ENCODE measurements at regions not wholly inside any gene's neighbourhood (a gene's known extent, or its start where the extent isn't known, plus 50 kb on each side); places are given as distances from the start of the nearest gene placed in this dataset.
"Not testable (repeated sequence)": the region's sequence is repeated elsewhere in the genome, so short reads cannot be mapped to it uniquely, and the experiment has no call there.

DNA sequence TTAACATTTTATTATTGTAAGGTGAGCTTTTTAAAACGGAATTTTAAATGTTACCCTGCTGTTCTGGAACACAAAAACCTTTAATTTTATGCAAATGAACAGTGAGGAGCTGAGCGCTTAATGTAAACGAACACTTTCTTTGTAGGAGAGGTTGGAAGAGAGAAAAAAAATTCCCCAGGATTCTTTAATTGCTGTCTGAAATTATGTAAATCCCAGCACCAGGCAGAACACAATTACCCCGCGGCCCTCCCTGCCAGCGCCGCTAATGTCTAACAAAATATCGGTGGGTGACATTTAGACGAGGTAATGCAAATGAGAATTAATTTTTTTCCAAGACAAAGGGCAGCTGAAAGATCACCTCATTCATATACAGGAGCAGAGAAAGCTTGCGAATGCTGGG, 143.4 kb upstream of the MVB12B start:
- BruUV-seq (replicated peaks) = no TSS peak
- ChIA-PET CTCF (no interaction called here), POLR2A (ENCODE audit: low non-redundant PET) (no interaction called here)
- TF ChIP-seq, protein P1, sequence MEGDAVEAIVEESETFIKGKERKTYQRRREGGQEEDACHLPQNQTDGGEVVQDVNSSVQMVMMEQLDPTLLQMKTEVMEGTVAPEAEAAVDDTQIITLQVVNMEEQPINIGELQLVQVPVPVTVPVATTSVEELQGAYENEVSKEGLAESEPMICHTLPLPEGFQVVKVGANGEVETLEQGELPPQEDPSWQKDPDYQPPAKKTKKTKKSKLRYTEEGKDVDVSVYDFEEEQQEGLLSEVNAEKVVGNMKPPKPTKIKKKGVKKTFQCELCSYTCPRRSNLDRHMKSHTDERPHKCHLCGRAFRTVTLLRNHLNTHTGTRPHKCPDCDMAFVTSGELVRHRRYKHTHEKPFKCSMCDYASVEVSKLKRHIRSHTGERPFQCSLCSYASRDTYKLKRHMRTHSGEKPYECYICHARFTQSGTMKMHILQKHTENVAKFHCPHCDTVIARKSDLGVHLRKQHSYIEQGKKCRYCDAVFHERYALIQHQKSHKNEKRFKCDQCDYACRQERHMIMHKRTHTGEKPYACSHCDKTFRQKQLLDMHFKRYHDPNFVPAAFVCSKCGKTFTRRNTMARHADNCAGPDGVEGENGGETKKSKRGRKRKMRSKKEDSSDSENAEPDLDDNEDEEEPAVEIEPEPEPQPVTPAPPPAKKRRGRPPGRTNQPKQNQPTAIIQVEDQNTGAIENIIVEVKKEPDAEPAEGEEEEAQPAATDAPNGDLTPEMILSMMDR (conservative IDR thresholded peaks at IDR 0.05; ENCODE audit: low read depth, low read length) = no peak
- TF ChIP-seq EZH2 (IDR thresholded peaks at IDR 0.05; ENCODE audit: borderline replicate concordance, low read depth, low read length, poor library complexity, severe bottlenecking) = no peak
- Histone ChIP-seq H3K36me3 (ENCODE audit: insufficient read depth, low read length, poor library complexity, severe bottlenecking) (no peaks in the 10 kb centered on the region), H3K4me3 (ENCODE audit: low read depth, low read length, poor library complexity, severe bottlenecking) (no peak overlapping the region), H3K27me3 (replicated peaks; ENCODE audit: insufficient read depth, low read depth, low read length, poor library complexity) (peaks cover 86% of the 10 kb centered on the region), H3K4me1 (ENCODE audit: insufficient read depth, low read length, poor library complexity, severe bottlenecking) (no peaks in the 10 kb centered on the region), H3K27ac (ENCODE audit: low read depth, low read length, poor library complexity, severe bottlenecking) (no peak overlapping the region), H3K9me3 (ENCODE audit: low read depth, low read length, poor library complexity, severe bottlenecking) (no peaks in the 10 kb centered on the region)
- DNase-seq (ENCODE audit: low spot score) = no peak
- intact Hi-C loops (cut with micrococcal nuclease; ENCODE audit: unreplicated experiment) = no loop called here

DNA sequence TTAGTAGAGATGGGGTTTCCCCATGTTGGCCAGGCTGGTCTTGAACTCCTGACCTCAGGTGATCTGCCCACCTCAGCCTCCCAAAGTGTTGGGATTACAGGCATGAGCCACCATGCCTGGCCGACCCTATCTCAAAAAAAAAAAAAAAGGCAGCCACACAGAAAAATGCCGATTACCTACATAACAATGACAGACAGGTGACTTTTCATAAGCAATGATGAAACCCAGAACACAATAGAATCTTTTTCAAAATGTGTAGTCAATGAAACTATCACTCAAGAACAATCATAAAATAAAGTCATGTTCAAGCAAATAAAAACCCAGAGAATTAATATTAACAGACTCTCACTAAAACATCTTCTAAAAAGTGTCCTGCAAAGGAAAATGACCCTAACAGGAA, 135.6 kb upstream of the MVB12B start:
- H3K27ac ChIP-seq (ENCODE audit: low read depth, low read length, poor library complexity, severe bottlenecking); H3K4me3 ChIP-seq (ENCODE audit: low read depth, low read length, poor library complexity, severe bottlenecking); H3K36me3 ChIP-seq (ENCODE audit: insufficient read depth, low read length, poor library complexity, severe bottlenecking); POLR2A ChIA-PET (ENCODE audit: low non-redundant PET); intact Hi-C loops (cut with micrococcal nuclease; ENCODE audit: unreplicated experiment); CTCF ChIA-PET; DNase-seq (ENCODE audit: low spot score); H3K4me1 ChIP-seq (ENCODE audit: insufficient read depth, low read length, poor library complexity, severe bottlenecking); H3K9me3 ChIP-seq (ENCODE audit: low read depth, low read length, poor library complexity, severe bottlenecking); BruUV-seq (replicated peaks): not testable (repeated sequence)
- H3K27me3 ChIP-seq (replicated peaks; ENCODE audit: insufficient read depth, low read depth, low read length, poor library complexity) = peaks cover 56% of the 10 kb centered on the region

DNA sequence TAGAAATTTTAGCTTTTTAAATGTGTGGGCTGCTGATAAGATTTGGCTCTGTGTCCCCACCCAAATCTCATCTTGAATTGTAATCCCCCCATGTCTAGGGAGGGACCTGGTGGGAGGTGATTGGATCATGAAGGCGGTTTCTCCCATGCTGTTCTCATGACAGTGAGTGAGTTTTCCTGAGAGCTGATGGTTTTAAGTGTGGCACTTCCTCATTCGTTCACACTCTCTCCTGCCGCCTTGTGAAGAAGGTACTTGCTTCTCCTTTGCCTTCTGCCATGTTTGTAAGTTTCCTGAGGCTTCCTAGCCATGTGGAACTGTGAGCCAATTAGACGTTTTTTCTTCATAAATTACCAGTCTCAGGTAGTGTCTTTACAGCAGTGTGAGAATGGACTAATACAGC, 127.8 kb upstream of the MVB12B start:
- peaks cover 66% of the 10 kb centered on the region for H3K27me3 ChIP-seq (replicated peaks; ENCODE audit: insufficient read depth, low read depth, low read length, poor library complexity)
- H3K36me3 ChIP-seq (ENCODE audit: insufficient read depth, low read length, poor library complexity, severe bottlenecking) = no peaks in the 10 kb centered on the region
- no TSS peak for BruUV-seq (replicated peaks)
- H3K27ac ChIP-seq (ENCODE audit: low read depth, low read length, poor library complexity, severe bottlenecking) = no peak overlapping the region
- no peaks in the 10 kb centered on the region for H3K9me3 ChIP-seq (ENCODE audit: low read depth, low read length, poor library complexity, severe bottlenecking)
- no peak overlapping the region for H3K4me3 ChIP-seq (ENCODE audit: low read depth, low read length, poor library complexity, severe bottlenecking)
- ChIA-PET CTCF (no interaction called here), POLR2A (ENCODE audit: low non-redundant PET) (interaction anchor here (0.7 kb wide), 1 partner anchor 114 kb away, joined by 3 read pairs; no protein-coding TSS in a partner anchor)
- TF ChIP-seq EZH2 (IDR thresholded peaks at IDR 0.05; ENCODE audit: borderline replicate concordance, low read depth, low read length, poor library complexity, severe bottlenecking) = no peak
- TF ChIP-seq, protein P1 (conservative IDR thresholded peaks at IDR 0.05; ENCODE audit: low read depth, low read length) = no peak
- no peak for DNase-seq (ENCODE audit: low spot score)
- intact Hi-C loops (cut with micrococcal nuclease; ENCODE audit: unreplicated experiment) = no loop called here
- no peaks in the 10 kb centered on the region for H3K4me1 ChIP-seq (ENCODE audit: insufficient read depth, low read length, poor library complexity, severe bottlenecking)

DNA sequence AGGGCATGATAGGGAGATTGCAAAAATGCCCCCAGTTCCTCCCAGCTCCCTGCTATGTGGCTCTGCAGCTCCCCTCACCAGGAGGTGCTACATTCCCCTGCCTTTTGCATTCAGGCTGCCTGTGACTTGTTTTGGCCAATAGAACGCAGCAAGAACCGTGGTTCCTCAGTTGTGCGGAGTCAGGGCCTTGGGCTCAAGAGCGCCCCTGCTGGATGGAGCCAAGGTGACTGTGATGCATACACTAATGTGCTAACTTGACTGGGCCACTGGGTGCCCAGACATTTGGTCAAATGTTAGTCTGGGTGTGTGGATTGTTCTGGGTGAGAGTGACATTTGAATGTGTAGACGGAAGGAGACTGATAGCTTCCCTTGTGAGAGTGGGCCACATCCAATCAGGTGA, 123.3 kb upstream of the MVB12B start:
- intact Hi-C loops (cut with micrococcal nuclease; ENCODE audit: unreplicated experiment) = no loop called here
- TF ChIP-seq, protein P1 (conservative IDR thresholded peaks at IDR 0.05; ENCODE audit: low read depth, low read length) = peak; percentile 46
- no peak for TF ChIP-seq EZH2 (IDR thresholded peaks at IDR 0.05; ENCODE audit: borderline replicate concordance, low read depth, low read length, poor library complexity, severe bottlenecking)
- peak; percentile 5 for DNase-seq (ENCODE audit: low spot score)
- Histone ChIP-seq H3K4me1 (ENCODE audit: insufficient read depth, low read length, poor library complexity, severe bottlenecking) (peaks cover 10% of the 10 kb centered on the region), H3K36me3 (ENCODE audit: insufficient read depth, low read length, poor library complexity, severe bottlenecking) (no peaks in the 10 kb centered on the region), H3K9me3 (ENCODE audit: low read depth, low read length, poor library complexity, severe bottlenecking) (no peaks in the 10 kb centered on the region), H3K4me3 (ENCODE audit: low read depth, low read length, poor library complexity, severe bottlenecking) (no peak overlapping the region), H3K27me3 (replicated peaks; ENCODE audit: insufficient read depth, low read depth, low read length, poor library complexity) (peaks cover 27% of the 10 kb centered on the region), H3K27ac (ENCODE audit: low read depth, low read length, poor library complexity, severe bottlenecking) (no peak overlapping the region)
- no TSS peak for BruUV-seq (replicated peaks)
- ChIA-PET POLR2A (ENCODE audit: low non-redundant PET) (no interaction called here), CTCF (no interaction called here)
